Keratinocyte (primary cell): ENCODE measurements at regions not wholly inside any gene's neighbourhood (a gene's known extent, or its start where the extent isn't known, plus 50 kb on each side); places are given as distances from the start of the nearest gene placed in this dataset.

Experiments used
- DNase-seq: peaks from one replicate; pipeline ENCODE4 v3.0.0-alpha.2; 2011; ENCODE audit warnings: low read depth, missing footprints, low spot score
- FAIRE-seq: peaks from 2 replicates; lab custom pipeline; 2011; peaks lifted over from hg19 to GRCh38; lab: Jason Lieb, UNC
- H2AFZ ChIP-seq: 2 replicates; pipeline ENCODE4 v1.6.0; 2012; ENCODE audit warnings: low read length, control low read depth, inconsistent platforms; ENCODE audit not compliant: control insufficient read depth
- H3K27ac ChIP-seq: 2 replicates; pipeline ENCODE4 v1.5.1; 2011; ENCODE audit warnings: low read length; ENCODE audit not compliant: control insufficient read depth, insufficient read depth
- H3K27me3 ChIP-seq: 3 replicates; pipeline ENCODE4 v1.6.0; 2011; ENCODE audit warnings: low read length; ENCODE audit not compliant: control insufficient read depth, insufficient read depth; ENCODE audit errors: extremely low read depth
- H3K36me3 ChIP-seq, 2 experiments: 2 replicates in 1 of 2; 3 replicates in 1 of 2; pipeline ENCODE4 v1.5.1; 2011; ENCODE audit warnings: low read length in 2 of 2, mild to moderate bottlenecking in 1 of 2; ENCODE audit not compliant: control insufficient read depth in 2 of 2, insufficient read depth in 2 of 2; ENCODE audit errors: extremely low read depth in 1 of 2
- H3K4me1 ChIP-seq: 3 replicates; pipeline ENCODE4 v1.5.1; 2011; ENCODE audit warnings: low read length; ENCODE audit not compliant: control insufficient read depth, insufficient read depth; ENCODE audit errors: extremely low read depth
- H3K4me2 ChIP-seq: 3 replicates; pipeline ENCODE4 v1.6.0; 2011; ENCODE audit warnings: low read depth, low read length; ENCODE audit not compliant: control insufficient read depth, insufficient read depth; ENCODE audit errors: extremely low read depth
- H3K4me3 ChIP-seq, 3 experiments: fragments of 200-600 bp in 1 of 3; sonication (generic) in 1 of 3; 2 replicates in 2 of 3; 3 replicates in 1 of 3; pipeline ENCODE4 v1.5.1; 2011 to 2016; ENCODE audit warnings: low read length in 3 of 3, mild to moderate bottlenecking in 3 of 3, control low read depth in 2 of 3, inconsistent platforms in 1 of 3, low read depth in 1 of 3, mixed read lengths in 1 of 3, mixed run types in 1 of 3, moderate library complexity in 1 of 3; ENCODE audit not compliant: control insufficient read depth in 2 of 3, insufficient read depth in 2 of 3; ENCODE audit errors: extremely low read depth in 1 of 3
- H3K79me2 ChIP-seq: 2 replicates; pipeline ENCODE4 v1.6.0; 2012; ENCODE audit warnings: low read length; ENCODE audit not compliant: control insufficient read depth, insufficient read depth
- H3K9ac ChIP-seq: 3 replicates; pipeline ENCODE4 v1.6.0; 2011; ENCODE audit warnings: low read length; ENCODE audit not compliant: control insufficient read depth, insufficient read depth; ENCODE audit errors: extremely low read depth
- H3K9me1 ChIP-seq: 3 replicates; pipeline ENCODE4 v1.6.0; 2011; ENCODE audit warnings: low read length; ENCODE audit not compliant: control insufficient read depth, insufficient read depth; ENCODE audit errors: extremely low read depth
- H3K9me3 ChIP-seq: 2 replicates; pipeline ENCODE4 v1.5.1; 2012; ENCODE audit warnings: low read depth, low read length; ENCODE audit not compliant: control insufficient read depth
- H4K20me1 ChIP-seq: 3 replicates; pipeline ENCODE4 v1.6.0; 2011; ENCODE audit warnings: low read length; ENCODE audit not compliant: control insufficient read depth, insufficient read depth; ENCODE audit errors: extremely low read depth
- EZH2 ChIP-seq: IDR thresholded peaks from one replicate; pipeline ENCODE4 v1.6.1; 2012; ENCODE audit warnings: inconsistent platforms, mild to moderate bottlenecking, low read length, moderate library complexity
- dilution Hi-C: fragments of 300-500 bp; cut with MboI; formaldehyde crosslinking; loops from one replicate; pipeline ENCODE4 v1.7.0; 2020; ENCODE audit warnings: low sequenced_read_pairs; ENCODE audit not compliant: extremely low pct_ligation_motif_present
- TF ChIP-seq, protein P1 (sequence below), 3 experiments: IDR thresholded peaks in 1 of 3; conservative IDR thresholded peaks in 1 of 3; optimal IDR thresholded peaks in 1 of 3; 2 replicates in 2 of 3; 3 replicates in 1 of 3; pipeline versions ENCODE3 to v1.5.1; 2011; ENCODE audit warnings: low read length in 3 of 3, mild to moderate bottlenecking in 3 of 3, moderate library complexity in 2 of 3, control low read depth in 1 of 3, inconsistent platforms in 1 of 3; ENCODE audit not compliant: insufficient read depth in 2 of 3; ENCODE audit errors: extremely low read depth in 1 of 3

DNA sequence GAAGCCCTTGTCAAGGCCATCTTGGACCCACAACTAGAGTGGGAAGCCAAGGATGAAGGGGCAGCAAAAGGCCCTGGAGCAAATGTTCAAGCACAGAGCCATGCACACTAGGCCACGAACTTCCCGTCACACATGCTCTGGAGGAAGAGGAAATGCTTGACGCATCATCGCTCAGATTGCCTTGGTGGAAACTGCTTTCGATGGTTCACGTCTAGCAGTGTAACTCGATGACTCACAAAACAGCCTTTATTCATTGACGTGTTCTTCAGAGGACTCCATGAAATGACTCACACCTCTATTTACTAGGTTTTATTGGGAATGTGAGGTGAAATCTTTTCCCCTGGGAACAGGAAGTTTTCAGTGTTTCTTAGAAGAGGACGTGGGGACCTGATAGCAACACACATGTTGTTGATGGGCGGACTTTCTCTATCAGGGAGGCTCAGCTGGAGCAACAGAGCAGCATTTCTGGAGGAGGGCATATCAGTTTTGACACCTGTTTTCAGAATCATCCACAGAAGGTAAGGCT, 79.8 kb upstream of the FLT1 start:
- Histone ChIP-seq H2AFZ (peak overlapping the region; percentile 63), H4K20me1 (no peaks in the 10 kb centered on the region), H3K4me3 (no peak overlapping the region), H3K4me1 (peaks cover 10% of the 10 kb centered on the region), H3K9me3 (no peaks in the 10 kb centered on the region), H3K36me3 (no peaks in the 10 kb centered on the region), H3K27me3 (no peaks in the 10 kb centered on the region), H3K9ac (no peak overlapping the region), H3K9me1 (no peaks in the 10 kb centered on the region), H3K4me2 (peak overlapping the region; percentile 48), H3K27ac (peak overlapping the region; percentile 72), H3K79me2 (no peaks in the 10 kb centered on the region)
- FAIRE-seq (peak; percentile 95), DNase-seq (peak; percentile 68)
- no peak for TF ChIP-seq EZH2
- TF ChIP-seq, protein P1, sequence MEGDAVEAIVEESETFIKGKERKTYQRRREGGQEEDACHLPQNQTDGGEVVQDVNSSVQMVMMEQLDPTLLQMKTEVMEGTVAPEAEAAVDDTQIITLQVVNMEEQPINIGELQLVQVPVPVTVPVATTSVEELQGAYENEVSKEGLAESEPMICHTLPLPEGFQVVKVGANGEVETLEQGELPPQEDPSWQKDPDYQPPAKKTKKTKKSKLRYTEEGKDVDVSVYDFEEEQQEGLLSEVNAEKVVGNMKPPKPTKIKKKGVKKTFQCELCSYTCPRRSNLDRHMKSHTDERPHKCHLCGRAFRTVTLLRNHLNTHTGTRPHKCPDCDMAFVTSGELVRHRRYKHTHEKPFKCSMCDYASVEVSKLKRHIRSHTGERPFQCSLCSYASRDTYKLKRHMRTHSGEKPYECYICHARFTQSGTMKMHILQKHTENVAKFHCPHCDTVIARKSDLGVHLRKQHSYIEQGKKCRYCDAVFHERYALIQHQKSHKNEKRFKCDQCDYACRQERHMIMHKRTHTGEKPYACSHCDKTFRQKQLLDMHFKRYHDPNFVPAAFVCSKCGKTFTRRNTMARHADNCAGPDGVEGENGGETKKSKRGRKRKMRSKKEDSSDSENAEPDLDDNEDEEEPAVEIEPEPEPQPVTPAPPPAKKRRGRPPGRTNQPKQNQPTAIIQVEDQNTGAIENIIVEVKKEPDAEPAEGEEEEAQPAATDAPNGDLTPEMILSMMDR (optimal IDR thresholded peaks at IDR 0.05 in 1 of 3, IDR thresholded peaks at IDR 0.05 in 1 of 3, conservative IDR thresholded peaks at IDR 0.05 in 1 of 3; ENCODE audit: extremely low read depth in 1 of 3, insufficient read depth in 2 of 3, low read length in 3 of 3) = no peak
- dilution Hi-C loops = no loop called here

DNA sequence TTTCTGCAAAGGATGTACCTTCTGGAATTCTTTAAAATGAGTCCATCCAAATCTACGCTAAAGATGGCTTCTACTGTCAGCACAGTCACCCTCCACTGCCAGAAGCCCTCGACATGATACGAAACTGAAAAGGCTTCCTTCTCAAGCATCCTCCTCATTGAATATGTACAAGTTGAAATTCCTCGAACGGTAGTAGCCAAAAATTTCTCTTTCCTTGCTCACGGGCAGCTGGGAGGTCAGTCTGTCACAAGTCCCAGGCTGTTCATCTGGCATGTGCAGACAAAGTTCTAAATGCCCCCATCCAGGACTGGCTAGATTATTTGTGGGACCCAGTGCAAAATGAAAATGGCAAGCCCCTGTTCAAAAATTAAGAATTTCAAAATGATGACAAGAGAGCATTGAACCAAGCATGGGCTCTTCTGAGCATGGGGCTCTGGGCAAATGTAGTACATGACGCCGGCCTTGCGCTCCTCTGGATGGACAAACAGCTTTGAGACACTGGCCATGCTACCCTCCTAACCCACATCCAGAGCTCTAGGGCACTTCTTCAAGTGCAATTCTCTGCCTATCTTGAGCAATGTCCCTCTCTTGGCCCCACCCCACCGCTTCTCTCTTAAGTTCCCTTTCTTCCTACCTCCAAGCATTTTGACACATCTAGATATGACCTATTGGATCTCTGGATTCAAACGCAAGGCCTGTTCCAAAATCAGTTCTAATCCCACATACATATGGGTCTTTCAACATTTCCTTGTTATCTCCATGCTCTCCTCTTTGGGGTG, 78.9 kb upstream of the FLT1 start:
- H3K9ac ChIP-seq = no peak overlapping the region
- no peaks in the 10 kb centered on the region for H3K36me3 ChIP-seq
- no peaks in the 10 kb centered on the region for H4K20me1 ChIP-seq
- H3K4me1 ChIP-seq = peaks cover 10% of the 10 kb centered on the region
- TF ChIP-seq EZH2 = no peak
- TF ChIP-seq, protein P1 (optimal IDR thresholded peaks at IDR 0.05 in 1 of 3, IDR thresholded peaks at IDR 0.05 in 1 of 3, conservative IDR thresholded peaks at IDR 0.05 in 1 of 3; ENCODE audit: extremely low read depth in 1 of 3, insufficient read depth in 2 of 3, low read length in 3 of 3) = no peak
- no peak overlapping the region for H3K4me2 ChIP-seq
- H3K27me3 ChIP-seq = no peaks in the 10 kb centered on the region
- no peak overlapping the region for H2AFZ ChIP-seq
- dilution Hi-C loops = no loop called here
- no peak overlapping the region for H3K4me3 ChIP-seq
- H3K9me1 ChIP-seq = no peaks in the 10 kb centered on the region
- H3K27ac ChIP-seq = peak overlapping the region; percentile 51
- H3K9me3 ChIP-seq = no peaks in the 10 kb centered on the region
- DNase-seq = no peak
- no peaks in the 10 kb centered on the region for H3K79me2 ChIP-seq
- no peak for FAIRE-seq
